ENCODE measurements at regions not wholly inside any gene's neighbourhood (a gene's known extent, or its start where the extent isn't known, plus 50 kb on each side); places are given as distances from the start of the nearest gene placed in this dataset.

DNA sequence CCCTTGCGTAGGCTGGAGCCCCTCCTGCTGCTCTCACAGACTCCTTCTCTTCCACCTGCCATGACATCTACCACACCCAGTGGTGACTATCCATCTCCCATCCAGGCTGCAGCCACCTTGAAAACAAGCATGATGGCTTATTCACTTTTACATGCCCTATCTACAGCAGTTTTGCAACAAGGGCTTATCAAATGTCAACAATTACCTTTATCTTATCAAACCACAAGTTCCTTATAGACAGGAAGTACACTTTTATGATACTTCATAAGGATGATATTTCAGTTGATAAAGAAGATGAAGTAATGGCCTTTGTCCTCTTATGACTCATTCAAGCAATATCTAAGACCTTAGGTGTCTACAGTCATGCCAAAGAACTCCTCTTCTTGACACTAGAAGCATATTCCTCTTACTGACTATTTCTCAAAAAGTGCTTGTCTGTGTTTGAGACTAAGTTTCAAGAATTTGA lies 125.3 kb upstream of the SPRED1 start:
- DNase-seq = no peak
- no peaks in the 10 kb centered on the region for H3K27me3 ChIP-seq
- H3K9me3 ChIP-seq = no peaks in the 10 kb centered on the region
- H3K36me3 ChIP-seq (ENCODE audit: low read depth, missing control alignments) = no peaks in the 10 kb centered on the region
- H3K4me1 ChIP-seq = peaks cover 15% of the 10 kb centered on the region
- no peak overlapping the region for H3K27ac ChIP-seq
- WGBS, 2 donors = 91 to 100% methylated on average over 1 of the region's 1 CpG
- H3K4me3 ChIP-seq = no peak overlapping the region
- intact Hi-C loops (cut with DNase I; ENCODE audit: low total_unique reads) = no loop called here
- TF ChIP-seq, protein P1, sequence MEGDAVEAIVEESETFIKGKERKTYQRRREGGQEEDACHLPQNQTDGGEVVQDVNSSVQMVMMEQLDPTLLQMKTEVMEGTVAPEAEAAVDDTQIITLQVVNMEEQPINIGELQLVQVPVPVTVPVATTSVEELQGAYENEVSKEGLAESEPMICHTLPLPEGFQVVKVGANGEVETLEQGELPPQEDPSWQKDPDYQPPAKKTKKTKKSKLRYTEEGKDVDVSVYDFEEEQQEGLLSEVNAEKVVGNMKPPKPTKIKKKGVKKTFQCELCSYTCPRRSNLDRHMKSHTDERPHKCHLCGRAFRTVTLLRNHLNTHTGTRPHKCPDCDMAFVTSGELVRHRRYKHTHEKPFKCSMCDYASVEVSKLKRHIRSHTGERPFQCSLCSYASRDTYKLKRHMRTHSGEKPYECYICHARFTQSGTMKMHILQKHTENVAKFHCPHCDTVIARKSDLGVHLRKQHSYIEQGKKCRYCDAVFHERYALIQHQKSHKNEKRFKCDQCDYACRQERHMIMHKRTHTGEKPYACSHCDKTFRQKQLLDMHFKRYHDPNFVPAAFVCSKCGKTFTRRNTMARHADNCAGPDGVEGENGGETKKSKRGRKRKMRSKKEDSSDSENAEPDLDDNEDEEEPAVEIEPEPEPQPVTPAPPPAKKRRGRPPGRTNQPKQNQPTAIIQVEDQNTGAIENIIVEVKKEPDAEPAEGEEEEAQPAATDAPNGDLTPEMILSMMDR (IDR thresholded peaks at IDR 0.05) = no peak
- TF ChIP-seq POLR2A (IDR thresholded peaks at IDR 0.05) = no peak

DNA sequence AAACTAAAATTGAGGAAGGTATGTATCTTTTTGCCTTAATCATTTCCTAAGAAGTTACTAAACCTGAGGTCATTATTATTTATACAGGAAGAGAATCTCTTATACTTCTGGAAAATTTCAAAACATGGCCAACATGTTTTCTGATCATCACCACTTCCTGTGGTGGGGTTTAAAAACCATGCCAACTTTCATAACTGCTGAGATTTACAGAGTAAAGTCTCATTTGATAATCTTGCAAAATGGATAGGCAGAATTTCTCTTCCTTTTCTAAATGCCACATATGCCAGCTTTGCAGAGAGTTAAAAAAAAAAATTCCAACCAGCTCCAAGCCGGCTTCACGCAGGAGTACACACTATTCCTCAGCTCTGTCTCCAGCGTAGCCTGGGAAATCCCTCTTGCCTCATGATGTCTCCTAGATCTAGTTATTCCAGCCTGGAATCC lies 124.3 kb upstream of the SPRED1 start:
- Histone ChIP-seq H3K27ac (peak overlapping the region in 1 of 2 donors; percentile 7), H3K4me3 (no peak overlapping the region), H3K9me3 (no peaks in the 10 kb centered on the region), H3K36me3 (ENCODE audit: low read depth, missing control alignments) (no peaks in the 10 kb centered on the region), H3K4me1 (peaks cover 15% of the 10 kb centered on the region), H3K27me3 (no peaks in the 10 kb centered on the region)
- intact Hi-C loops (cut with DNase I; ENCODE audit: low total_unique reads) = no loop called here
- DNase-seq = peak; percentile 30
- 45 to 53% methylated on average over 3 of the region's 3 CpGs for WGBS, 2 donors
- TF ChIP-seq, protein P1 (IDR thresholded peaks at IDR 0.05) = no peak
- no peak for TF ChIP-seq POLR2A (IDR thresholded peaks at IDR 0.05)

DNA sequence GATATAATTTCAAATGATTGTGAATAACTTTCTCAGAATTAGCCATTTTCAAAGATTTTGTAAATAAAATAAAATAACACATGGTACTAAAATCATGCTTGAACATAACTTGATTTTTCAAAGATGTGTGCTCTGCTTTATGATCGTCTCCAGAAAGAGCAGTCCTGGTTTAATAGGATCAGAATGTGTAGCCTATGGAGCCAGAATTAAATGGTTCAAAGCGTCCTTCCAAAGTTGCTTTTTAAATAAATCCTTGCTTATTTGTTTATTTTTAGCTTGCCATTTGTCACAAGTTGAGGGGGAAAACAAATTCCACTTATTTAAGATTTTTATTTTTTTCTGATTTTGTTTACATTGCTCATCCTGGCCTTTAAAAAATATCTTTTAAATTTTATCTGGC lies 123.7 kb upstream of the SPRED1 start:
- intact Hi-C loops (cut with DNase I; ENCODE audit: low total_unique reads) = no loop called here
- Histone ChIP-seq H3K27me3 (no peaks in the 10 kb centered on the region), H3K9me3 (no peaks in the 10 kb centered on the region), H3K27ac (peak overlapping the region; percentile 1 to 7), H3K4me1 (peaks cover 15% of the 10 kb centered on the region), H3K36me3 (ENCODE audit: low read depth, missing control alignments) (no peaks in the 10 kb centered on the region), H3K4me3 (no peak overlapping the region)
- no peak for DNase-seq
- 55 to 57% methylated on average over 2 of the region's 2 CpGs for WGBS, 2 donors
- TF ChIP-seq POLR2A (IDR thresholded peaks at IDR 0.05) = no peak
- TF ChIP-seq, protein P1 (IDR thresholded peaks at IDR 0.05) = no peak

DNA sequence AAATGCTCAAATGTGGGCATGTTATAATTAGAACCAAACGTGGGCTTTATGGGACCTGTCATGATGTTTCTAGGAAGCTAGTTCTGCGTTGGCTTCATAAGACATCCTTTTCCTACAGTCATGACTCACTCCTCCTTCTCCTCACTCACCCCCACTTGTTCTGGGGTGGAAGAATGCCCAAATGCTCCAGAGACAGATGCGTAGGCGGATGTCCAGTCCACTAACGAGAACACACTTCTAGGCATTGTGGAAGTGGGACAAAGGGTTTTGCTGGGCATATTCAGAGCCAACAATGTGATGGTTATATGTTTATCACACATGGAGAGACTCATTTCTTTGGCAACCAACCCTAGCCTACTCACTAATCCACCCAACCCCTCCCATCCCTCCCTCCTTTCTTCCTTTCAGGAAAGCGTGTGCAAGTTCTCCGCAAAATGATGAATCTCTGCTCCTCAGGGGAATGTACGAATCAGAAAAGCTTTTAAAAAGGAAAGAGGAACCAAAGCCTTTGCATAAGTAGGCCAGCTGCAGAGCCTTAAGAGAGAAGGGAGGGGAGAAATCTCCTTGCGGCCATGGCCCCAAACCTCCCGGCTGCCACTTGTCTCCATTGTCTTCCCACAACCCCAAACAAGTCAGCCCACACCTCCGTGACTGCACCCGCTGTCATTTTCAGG lies 123.0 kb upstream of the SPRED1 start:
- no peaks in the 10 kb centered on the region for H3K9me3 ChIP-seq
- DNase-seq = peak; percentile 80
- intact Hi-C loops (cut with DNase I; ENCODE audit: low total_unique reads) = no loop called here
- no peaks in the 10 kb centered on the region for H3K27me3 ChIP-seq
- H3K27ac ChIP-seq = peak overlapping the region; percentile 1 to 73
- H3K36me3 ChIP-seq (ENCODE audit: low read depth, missing control alignments) = no peaks in the 10 kb centered on the region
- WGBS, 2 donors = 20 to 21% methylated on average over 12 of the region's 12 CpGs
- peaks cover 15% of the 10 kb centered on the region for H3K4me1 ChIP-seq
- TF ChIP-seq, protein P1 (IDR thresholded peaks at IDR 0.05) = no peak
- no peak for TF ChIP-seq POLR2A (IDR thresholded peaks at IDR 0.05)
- H3K4me3 ChIP-seq = no peak overlapping the region

DNA sequence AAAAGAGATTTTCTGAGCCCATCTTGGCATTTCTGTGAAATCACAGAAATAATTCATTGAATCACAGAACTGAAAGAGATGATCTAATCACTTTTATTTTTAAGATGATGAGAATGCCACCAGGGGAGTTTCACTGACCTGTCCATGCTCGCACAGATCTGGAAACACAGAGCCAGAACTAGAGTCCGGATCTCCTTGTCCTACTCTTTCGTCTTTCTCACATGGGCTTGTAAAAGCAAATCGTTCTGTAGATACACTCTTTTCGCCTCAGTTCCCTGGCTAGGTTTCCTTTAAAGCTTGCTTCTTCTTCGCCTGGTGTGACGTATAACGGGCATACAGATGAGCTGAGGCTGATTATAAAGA lies 122.5 kb upstream of the SPRED1 start:
- no peak overlapping the region for H3K4me3 ChIP-seq

More for the DNA sequence above, 122.5 kb upstream of the SPRED1 start:
- peak overlapping the region in 1 of 2 donors; percentile 73 for H3K27ac ChIP-seq
- H3K27me3 ChIP-seq = no peaks in the 10 kb centered on the region
- TF ChIP-seq, protein P1 (IDR thresholded peaks at IDR 0.05) = no peak
- no peak for TF ChIP-seq POLR2A (IDR thresholded peaks at IDR 0.05)
- 37 to 49% methylated on average over 8 of the region's 8 CpGs for WGBS, 2 donors
- intact Hi-C loops (cut with DNase I; ENCODE audit: low total_unique reads) = no loop called here
- no peaks in the 10 kb centered on the region for H3K36me3 ChIP-seq (ENCODE audit: low read depth, missing control alignments)
- peaks cover 15% of the 10 kb centered on the region for H3K4me1 ChIP-seq
- DNase-seq = no peak
- no peaks in the 10 kb centered on the region for H3K9me3 ChIP-seq
